Endothelial cell of umbilical vein (primary cell): ENCODE measurements at regions not wholly inside any gene's neighbourhood (a gene's known extent, or its start where the extent isn't known, plus 50 kb on each side); places are given as distances from the start of the nearest gene placed in this dataset. TPM values are rescaled to one million over a fixed set of nuclear protein-coding genes. Genes with fewer than 3 reads are reported as not detected.

ENCODE experiments used
- BruUV-seq: library from RNA; stranded (reverse); fragments of 400-500 nt; replicated peaks from 2 replicates; lab custom pipeline; 2021; lab: Mats Ljungman, UMichigan
- CTCF ChIA-PET: fragments of 300-600, 350-600 bp; sonication (Branson Sonifier 250); formaldehyde crosslinking; loops from one replicate; lab custom pipeline; 2021; ENCODE audit warnings: antibody characterized with exemption, inconsistent platforms; lab: Charles Lee
- POLR2A ChIA-PET: fragments of 300-600, 350-600 bp; sonication (Branson Sonifier 250); formaldehyde crosslinking; loops from one replicate; lab custom pipeline; 2021; ENCODE audit warnings: antibody characterized with exemption, inconsistent platforms; lab: Charles Lee
- DNase-seq: peaks from one replicate; pipeline ENCODE4 v3.0.0-alpha.2; 2011; ENCODE audit warnings: low read depth, low spot score
- FAIRE-seq: peaks from 2 replicates; lab custom pipeline; 2011; peaks lifted over from hg19 to GRCh38; lab: Jason Lieb, UNC
- H2AFZ ChIP-seq: 2 replicates; pipeline ENCODE4 v1.6.0; 2012; ENCODE audit warnings: low read depth, low read length, control low read depth, inconsistent platforms
- H3K27ac ChIP-seq: 2 replicates; pipeline ENCODE4 v1.5.1; 2011; ENCODE audit warnings: low read depth, mild to moderate bottlenecking, control low read depth, low read length, moderate library complexity; ENCODE audit not compliant: insufficient read depth
- H3K27me3 ChIP-seq, 2 experiments: 2 replicates each; pipeline versions ENCODE4 v1.6.0 to v1.6.1; 2011; ENCODE audit warnings: low read length in 2 of 2, mixed read lengths in 1 of 2; ENCODE audit not compliant: control insufficient read depth in 2 of 2, insufficient read depth in 2 of 2
- H3K36me3 ChIP-seq, 2 experiments: 2 replicates in 1 of 2; 3 replicates in 1 of 2; pipeline ENCODE4 v1.5.1; 2011; ENCODE audit warnings: low read length in 2 of 2, mild to moderate bottlenecking in 1 of 2, moderate library complexity in 1 of 2; ENCODE audit not compliant: control insufficient read depth in 2 of 2, insufficient read depth in 2 of 2; ENCODE audit errors: extremely low read depth in 1 of 2
- H3K4me1 ChIP-seq: 3 replicates; pipeline ENCODE4 v1.5.1; 2011; ENCODE audit warnings: mild to moderate bottlenecking, low read length; ENCODE audit not compliant: control insufficient read depth, insufficient read depth; ENCODE audit errors: extremely low read depth
- H3K4me2 ChIP-seq: 2 replicates; pipeline ENCODE4 v1.6.1; 2011; ENCODE audit warnings: low read length, control low read depth, mixed read lengths; ENCODE audit not compliant: insufficient read depth
- H3K4me3 ChIP-seq, 3 experiments: fragments of 200-600 bp in 1 of 3; sonication (generic), shearing (Covaris generic) in 1 of 3; replicated peaks in 1 of 3; 2 replicates each; pipeline ENCODE4 v1.5.1; 2011 to 2016; ENCODE audit warnings: control low read depth in 3 of 3, low read length in 3 of 3, mild to moderate bottlenecking in 2 of 3, inconsistent platforms in 1 of 3, low read depth in 1 of 3, moderate library complexity in 1 of 3; ENCODE audit not compliant: insufficient read depth in 1 of 3
- H3K79me2 ChIP-seq: 2 replicates; pipeline ENCODE4 v1.6.0; 2012; ENCODE audit warnings: low read length, inconsistent platforms; ENCODE audit not compliant: control insufficient read depth, insufficient read depth
- H3K9ac ChIP-seq: replicated peaks from 2 replicates; pipeline ENCODE3; 2011; ENCODE audit warnings: low read length, control low read depth; ENCODE audit not compliant: insufficient read depth; ENCODE audit errors: extremely low read depth
- H3K9me1 ChIP-seq: replicated peaks from 3 replicates; pipeline ENCODE4 v1.6.0; 2011; ENCODE audit warnings: mild to moderate bottlenecking, low read length; ENCODE audit not compliant: control insufficient read depth, insufficient read depth; ENCODE audit errors: extremely low read depth
- H3K9me3 ChIP-seq: replicated peaks from 2 replicates; pipeline ENCODE4 v1.5.1; 2012; ENCODE audit warnings: low read length, inconsistent platforms; ENCODE audit not compliant: control insufficient read depth, insufficient read depth
- H4K20me1 ChIP-seq: replicated peaks from 2 replicates; pipeline ENCODE3; 2011; ENCODE audit warnings: mild to moderate bottlenecking, low read length; ENCODE audit not compliant: control insufficient read depth, insufficient read depth; ENCODE audit errors: extremely low read depth
- EZH2 ChIP-seq: IDR thresholded peaks from 2 replicates; pipeline ENCODE4 v1.6.1; 2012; ENCODE audit warnings: borderline replicate concordance, low read depth, mild to moderate bottlenecking, moderate library complexity, low read length, inconsistent platforms; ENCODE audit not compliant: severe bottlenecking
- FOS ChIP-seq: IDR thresholded peaks from 2 replicates; pipeline ENCODE4 v1.6.1; 2011; ENCODE audit warnings: mild to moderate bottlenecking, low read length, moderate library complexity, borderline replicate concordance; ENCODE audit not compliant: insufficient read depth
- GATA2 ChIP-seq: IDR thresholded peaks from 2 replicates; pipeline ENCODE4 v1.7.0; 2011; ENCODE audit warnings: low read depth, mild to moderate bottlenecking, moderate library complexity, mixed read lengths, low read length; ENCODE audit not compliant: insufficient read length, insufficient read depth
- JUN ChIP-seq: IDR thresholded peaks from 2 replicates; pipeline ENCODE4 v1.6.1; 2011; ENCODE audit warnings: borderline replicate concordance, low read depth; ENCODE audit not compliant: insufficient read length, insufficient read depth
- MYC ChIP-seq: IDR thresholded peaks from one replicate; pipeline ENCODE4 v1.6.1; 2011; ENCODE audit warnings: mild to moderate bottlenecking, low read depth, low read length
- POLR2A ChIP-seq: IDR thresholded peaks from 2 replicates; pipeline ENCODE4 v1.6.1; 2012; ENCODE audit warnings: low read depth, mild to moderate bottlenecking, control low read depth, low read length
- POLR2AphosphoS5 ChIP-seq: IDR thresholded peaks from 2 replicates; pipeline ENCODE4 v1.6.1; 2012; ENCODE audit warnings: low read depth, mild to moderate bottlenecking, control low read depth, low read length, moderate library complexity; ENCODE audit not compliant: insufficient read depth
- dilution Hi-C: fragments of 300-500 bp; cut with MboI; formaldehyde crosslinking; loops from one replicate; pipeline ENCODE4 v1.15.0; 2019; ENCODE audit warnings: low sequenced_read_pairs; ENCODE audit not compliant: extremely low pct_ligation_motif_present
- intact Hi-C: fragments of 100-400 bp; cut with micrococcal nuclease; formaldehyde crosslinking; loops from one replicate; pipeline ENCODE4 v1.10.0; 2022
- small RNA-seq: library from RNA; depleted of rRNA; stranded (forward); fragments of <200 nt; gene quantifications from one replicate; pipeline ENCODE3, GENCODE V24; 2012; ENCODE audit warnings: low replicate concordance, low read depth; ENCODE audit not compliant: insufficient read depth, insufficient read length
- TF ChIP-seq, protein P1 (sequence below): IDR thresholded peaks from 2 replicates; pipeline ENCODE4 v1.6.1; 2011; ENCODE audit not compliant: insufficient read depth, insufficient read length
- TF ChIP-seq, protein P2 (sequence below), 2 donors: IDR thresholded peaks; 1 replicate in 1 of 2; 2 replicates in 1 of 2; pipeline ENCODE4 v1.5.1; 2011; ENCODE audit warnings: low read length in 2 of 2, mild to moderate bottlenecking in 2 of 2, moderate library complexity in 2 of 2, control low read depth in 1 of 2, inconsistent platforms in 1 of 2, low read depth in 1 of 2; ENCODE audit not compliant: insufficient read depth in 1 of 2; ENCODE audit errors: extremely low read depth in 1 of 2

DNA sequence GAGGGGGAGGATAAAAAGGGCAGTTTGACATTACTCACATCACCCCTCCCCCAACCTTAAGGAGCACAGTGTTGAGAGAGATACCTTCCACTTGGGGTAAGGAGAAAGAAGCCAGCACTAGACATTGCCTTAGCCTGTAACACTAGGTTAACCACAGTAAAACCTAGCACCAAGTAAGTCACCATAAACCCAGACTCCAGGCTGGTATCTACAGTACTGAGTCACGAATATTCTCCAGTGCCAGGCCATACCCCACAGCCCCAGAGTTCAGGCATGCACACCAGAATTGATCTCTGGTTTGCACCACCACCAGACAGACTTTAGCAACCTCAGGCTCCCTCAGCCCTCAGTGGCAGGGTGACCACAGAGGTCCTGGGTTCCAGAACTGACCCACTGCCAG lies 570.4 kb downstream of the PRR32 start:
- TF ChIP-seq, protein P1, sequence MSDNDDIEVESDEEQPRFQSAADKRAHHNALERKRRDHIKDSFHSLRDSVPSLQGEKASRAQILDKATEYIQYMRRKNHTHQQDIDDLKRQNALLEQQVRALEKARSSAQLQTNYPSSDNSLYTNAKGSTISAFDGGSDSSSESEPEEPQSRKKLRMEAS, result no peak
- no peak for TF ChIP-seq POLR2A
- no peak for TF ChIP-seq MYC
- TF ChIP-seq JUN, result no peak
- TF ChIP-seq POLR2AphosphoS5, result no peak
- no peak for TF ChIP-seq FOS
- TF ChIP-seq, protein P2, sequence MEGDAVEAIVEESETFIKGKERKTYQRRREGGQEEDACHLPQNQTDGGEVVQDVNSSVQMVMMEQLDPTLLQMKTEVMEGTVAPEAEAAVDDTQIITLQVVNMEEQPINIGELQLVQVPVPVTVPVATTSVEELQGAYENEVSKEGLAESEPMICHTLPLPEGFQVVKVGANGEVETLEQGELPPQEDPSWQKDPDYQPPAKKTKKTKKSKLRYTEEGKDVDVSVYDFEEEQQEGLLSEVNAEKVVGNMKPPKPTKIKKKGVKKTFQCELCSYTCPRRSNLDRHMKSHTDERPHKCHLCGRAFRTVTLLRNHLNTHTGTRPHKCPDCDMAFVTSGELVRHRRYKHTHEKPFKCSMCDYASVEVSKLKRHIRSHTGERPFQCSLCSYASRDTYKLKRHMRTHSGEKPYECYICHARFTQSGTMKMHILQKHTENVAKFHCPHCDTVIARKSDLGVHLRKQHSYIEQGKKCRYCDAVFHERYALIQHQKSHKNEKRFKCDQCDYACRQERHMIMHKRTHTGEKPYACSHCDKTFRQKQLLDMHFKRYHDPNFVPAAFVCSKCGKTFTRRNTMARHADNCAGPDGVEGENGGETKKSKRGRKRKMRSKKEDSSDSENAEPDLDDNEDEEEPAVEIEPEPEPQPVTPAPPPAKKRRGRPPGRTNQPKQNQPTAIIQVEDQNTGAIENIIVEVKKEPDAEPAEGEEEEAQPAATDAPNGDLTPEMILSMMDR (IDR thresholded peaks at IDR 0.05; ENCODE audit: extremely low read depth in 1 of 2, insufficient read depth in 1 of 2, low read depth in 1 of 2, low read length in 2 of 2), result no peak
- no peak for TF ChIP-seq EZH2
- no peak for TF ChIP-seq GATA2
- H3K9me1 ChIP-seq, result no peaks in the 10 kb centered on the region
- no peaks in the 10 kb centered on the region for H3K27me3 ChIP-seq
- H3K36me3 ChIP-seq, result no peaks in the 10 kb centered on the region
- no peak overlapping the region for H3K27ac ChIP-seq
- intact Hi-C loops (no loop called here), dilution Hi-C loops (no loop called here)
- CTCF ChIA-PET, result no interaction called here
- H3K4me2 ChIP-seq, result no peak overlapping the region
- H3K9ac ChIP-seq, result no peak overlapping the region
- no TSS peak for BruUV-seq
- no peaks in the 10 kb centered on the region for H3K79me2 ChIP-seq
- POLR2A ChIA-PET, result no interaction called here
- no peak overlapping the region for H3K4me3 ChIP-seq
- no peak for FAIRE-seq
- no peaks in the 10 kb centered on the region for H3K4me1 ChIP-seq
- H2AFZ ChIP-seq, result no peak overlapping the region
- H4K20me1 ChIP-seq, result no peaks in the 10 kb centered on the region
- no peak for DNase-seq
- no peaks in the 10 kb centered on the region for H3K9me3 ChIP-seq

Small RNA genes in the stretch of these regions (small RNA-seq; reads per million reads assigned to genes)
- not detected for gene AL662814.1
